Endothelial cell (in vitro differentiated cells): ENCODE measurements at regions not wholly inside any gene's neighbourhood (a gene's known extent, or its start where the extent isn't known, plus 50 kb on each side); places are given as distances from the start of the nearest gene placed in this dataset.

Experiments used
- DNase-seq: peaks from one replicate; pipeline ENCODE4 v3.0.0; 2021; ENCODE audit warnings: low spot score
- H3K27ac Mint-ChIP-seq: one replicate; pipeline ENCODE4 v1.8.0; 2021; ENCODE audit warnings: mixed read lengths, inconsistent platforms; ENCODE audit not compliant: unreplicated experiment
- H3K27me3 Mint-ChIP-seq: one replicate; pipeline ENCODE4 v1.8.0; 2021; ENCODE audit warnings: mild to moderate bottlenecking, moderate library complexity, mixed read lengths, inconsistent platforms; ENCODE audit not compliant: unreplicated experiment
- H3K36me3 Mint-ChIP-seq: one replicate; pipeline ENCODE4 v1.8.0; 2021; ENCODE audit warnings: mild to moderate bottlenecking, low read depth, mixed read lengths, inconsistent platforms; ENCODE audit not compliant: unreplicated experiment
- H3K4me1 Mint-ChIP-seq: one replicate; pipeline ENCODE4 v1.8.0; 2021; ENCODE audit warnings: mild to moderate bottlenecking, mixed read lengths, inconsistent platforms; ENCODE audit not compliant: unreplicated experiment
- H3K4me3 Mint-ChIP-seq: one replicate; pipeline ENCODE4 v1.8.0; 2021; ENCODE audit warnings: mild to moderate bottlenecking, mixed read lengths, inconsistent platforms; ENCODE audit not compliant: unreplicated experiment
- H3K9me3 Mint-ChIP-seq: one replicate; pipeline ENCODE4 v1.8.0; 2021; ENCODE audit warnings: mixed read lengths, inconsistent platforms; ENCODE audit not compliant: unreplicated experiment
- TF ChIP-seq, protein P1 (sequence below): fragments of 200-600 bp; sonication (generic); IDR thresholded peaks from one replicate; pipeline ENCODE4 v1.5.0; 2021; ENCODE audit warnings: antibody characterized with exemption; ENCODE audit not compliant: unreplicated experiment

DNA sequence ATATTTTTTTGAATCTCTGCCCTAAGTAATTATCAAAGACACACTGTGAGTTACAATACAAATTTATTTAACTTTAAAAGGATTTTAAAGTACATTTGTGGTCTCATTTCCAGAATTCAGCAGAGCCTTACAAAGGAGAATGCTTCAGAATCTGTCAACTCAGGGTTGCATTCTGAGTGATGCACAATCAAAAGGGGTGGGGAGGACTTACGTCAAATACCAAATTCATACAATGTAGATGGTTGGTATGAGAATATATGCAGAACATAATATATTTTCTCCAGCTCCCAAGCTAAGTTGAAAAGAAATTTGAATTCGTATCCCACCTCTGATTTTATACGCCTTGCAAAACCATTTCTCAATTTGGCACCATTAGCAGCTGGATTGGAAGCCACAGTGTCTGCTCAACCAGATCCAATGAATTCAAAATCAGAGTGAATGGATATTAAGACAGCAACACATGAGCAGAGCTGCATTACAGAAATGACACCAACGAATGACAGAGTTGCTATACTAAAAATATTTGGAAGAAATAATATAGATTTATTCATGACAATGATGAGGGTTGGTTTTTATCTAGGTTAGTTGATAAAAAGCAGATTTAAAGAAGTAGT lies 110.4 kb upstream of the CFAP20DC start:
- Mint-ChIP-seq H3K27me3 (no peaks in the 10 kb centered on the region), H3K4me1 (no peaks in the 10 kb centered on the region), H3K9me3 (no peaks in the 10 kb centered on the region), H3K4me3 (no peak overlapping the region), H3K27ac (no peak overlapping the region), H3K36me3 (no peaks in the 10 kb centered on the region)
- TF ChIP-seq, protein P1, sequence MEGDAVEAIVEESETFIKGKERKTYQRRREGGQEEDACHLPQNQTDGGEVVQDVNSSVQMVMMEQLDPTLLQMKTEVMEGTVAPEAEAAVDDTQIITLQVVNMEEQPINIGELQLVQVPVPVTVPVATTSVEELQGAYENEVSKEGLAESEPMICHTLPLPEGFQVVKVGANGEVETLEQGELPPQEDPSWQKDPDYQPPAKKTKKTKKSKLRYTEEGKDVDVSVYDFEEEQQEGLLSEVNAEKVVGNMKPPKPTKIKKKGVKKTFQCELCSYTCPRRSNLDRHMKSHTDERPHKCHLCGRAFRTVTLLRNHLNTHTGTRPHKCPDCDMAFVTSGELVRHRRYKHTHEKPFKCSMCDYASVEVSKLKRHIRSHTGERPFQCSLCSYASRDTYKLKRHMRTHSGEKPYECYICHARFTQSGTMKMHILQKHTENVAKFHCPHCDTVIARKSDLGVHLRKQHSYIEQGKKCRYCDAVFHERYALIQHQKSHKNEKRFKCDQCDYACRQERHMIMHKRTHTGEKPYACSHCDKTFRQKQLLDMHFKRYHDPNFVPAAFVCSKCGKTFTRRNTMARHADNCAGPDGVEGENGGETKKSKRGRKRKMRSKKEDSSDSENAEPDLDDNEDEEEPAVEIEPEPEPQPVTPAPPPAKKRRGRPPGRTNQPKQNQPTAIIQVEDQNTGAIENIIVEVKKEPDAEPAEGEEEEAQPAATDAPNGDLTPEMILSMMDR: no peak
- DNase-seq: no peak

DNA sequence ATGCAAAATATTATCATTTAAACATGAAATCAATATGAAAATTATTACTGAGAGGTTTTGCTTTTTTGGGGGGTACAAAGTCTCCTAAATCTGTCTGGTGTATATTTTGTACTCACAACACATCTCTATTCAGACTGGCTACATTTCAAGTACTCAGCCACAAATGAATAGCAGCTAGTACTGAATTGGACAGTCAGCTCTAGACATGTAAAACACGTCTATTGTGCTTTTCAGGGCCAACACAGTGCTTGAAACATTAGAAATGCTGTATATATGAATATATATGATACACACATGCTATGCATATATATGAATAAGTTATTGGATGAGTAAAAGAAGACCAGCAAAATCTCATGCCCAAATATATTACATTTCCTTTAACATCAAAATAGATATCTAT lies 103.8 kb upstream of the CFAP20DC start:
- no peak overlapping the region for H3K27ac Mint-ChIP-seq
- H3K27me3 Mint-ChIP-seq: no peaks in the 10 kb centered on the region
- no peaks in the 10 kb centered on the region for H3K36me3 Mint-ChIP-seq
- H3K4me1 Mint-ChIP-seq: no peaks in the 10 kb centered on the region
- no peak for DNase-seq
- H3K9me3 Mint-ChIP-seq: no peaks in the 10 kb centered on the region
- TF ChIP-seq, protein P1: no peak
- H3K4me3 Mint-ChIP-seq: no peak overlapping the region

DNA sequence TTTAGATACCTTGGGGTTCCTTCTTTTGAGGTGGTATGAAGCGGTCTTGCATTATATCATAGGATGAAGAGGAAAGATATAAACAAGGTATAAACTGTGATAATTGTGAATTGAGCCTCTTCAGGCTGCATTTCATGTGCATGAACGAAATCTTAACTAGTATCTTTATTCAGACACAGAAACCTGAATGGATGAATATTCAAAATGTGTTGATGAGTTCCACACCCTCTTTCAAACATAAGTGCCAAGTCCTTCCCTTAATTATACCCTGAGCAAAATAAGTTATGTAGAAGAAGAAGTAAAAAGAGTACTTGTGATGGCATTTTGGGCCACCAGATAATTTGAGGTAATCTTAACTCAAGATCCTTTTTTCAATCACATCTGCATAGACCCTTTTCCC lies 103.1 kb upstream of the CFAP20DC start:
- Mint-ChIP-seq H3K4me3 (no peak overlapping the region), H3K27ac (no peak overlapping the region), H3K4me1 (no peaks in the 10 kb centered on the region), H3K36me3 (no peaks in the 10 kb centered on the region), H3K27me3 (no peaks in the 10 kb centered on the region), H3K9me3 (no peaks in the 10 kb centered on the region)
- no peak for DNase-seq
- TF ChIP-seq, protein P1: no peak

GRCh38 chr3:59150039-59150438 lies 100.2 kb upstream of the CFAP20DC start:
- DNase-seq: no peak
- H3K4me1 Mint-ChIP-seq: no peaks in the 10 kb centered on the region
- H3K4me3 Mint-ChIP-seq: no peak overlapping the region
- H3K27me3 Mint-ChIP-seq: peaks cover 2% of the 10 kb centered on the region
- H3K9me3 Mint-ChIP-seq: no peaks in the 10 kb centered on the region
- TF ChIP-seq, protein P1: no peak
- H3K36me3 Mint-ChIP-seq: no peaks in the 10 kb centered on the region
- H3K27ac Mint-ChIP-seq: no peak overlapping the region

GRCh38 chr3:59149166-59149565 lies 99.3 kb upstream of the CFAP20DC start:
- Mint-ChIP-seq H3K27ac (no peak overlapping the region), H3K9me3 (no peaks in the 10 kb centered on the region), H3K27me3 (peaks cover 2% of the 10 kb centered on the region), H3K4me1 (no peaks in the 10 kb centered on the region), H3K36me3 (no peaks in the 10 kb centered on the region), H3K4me3 (no peak overlapping the region)
- DNase-seq: no peak
- TF ChIP-seq, protein P1: no peak
